OCI-LY3 (cell line): ENCODE measurements at regions not wholly inside any gene's neighbourhood (a gene's known extent, or its start where the extent isn't known, plus 50 kb on each side); places are given as distances from the start of the nearest gene placed in this dataset.

Experiments
- H2AFZ ChIP-seq: fragments of 200-600, 300-600 bp; shearing (Covaris generic); 2 replicates; pipeline ENCODE4 v1.6.0; 2014; ENCODE audit warnings: antibody characterized with exemption, low read depth, low read length
- H3K27ac ChIP-seq: fragments of 200-600, 300-600 bp; sonication (generic); 2 replicates; pipeline ENCODE4 v1.5.1; 2014; ENCODE audit warnings: mild to moderate bottlenecking, low read length, moderate library complexity, mixed read lengths
- H3K27me3 ChIP-seq: fragments of 200-600, 300-600 bp; sonication (generic); 2 replicates; pipeline ENCODE4 v1.6.1; 2014; ENCODE audit warnings: low read depth, low read length, mixed read lengths
- H3K36me3 ChIP-seq: fragments of 200-600, 300-600 bp; sonication (generic); replicated peaks from 2 replicates; pipeline ENCODE3; 2014; ENCODE audit warnings: low read depth, low read length, mixed read lengths
- H3K4me1 ChIP-seq: fragments of 300-600, 200-600 bp; sonication (generic); 2 replicates; pipeline ENCODE4 v1.6.1; 2014; ENCODE audit warnings: low read length, mixed read lengths
- H3K4me2 ChIP-seq: fragments of 200-600, 300-600 bp; sonication (generic); 2 replicates; pipeline ENCODE4 v1.6.1; 2014; ENCODE audit warnings: low read length, mixed read lengths
- H3K4me3 ChIP-seq: fragments of 300-600, 200-600 bp; sonication (generic); 2 replicates; pipeline ENCODE4 v1.5.1; 2014; ENCODE audit warnings: antibody characterized with exemption, mild to moderate bottlenecking, low read length, moderate library complexity
- H3K79me2 ChIP-seq: fragments of 300-600, 200-600 bp; shearing (Covaris generic); 2 replicates; pipeline ENCODE4 v1.6.1; 2014; ENCODE audit warnings: mild to moderate bottlenecking, low read length, mixed read lengths
- H3K9ac ChIP-seq: fragments of 300-600, 200-600 bp; shearing (Covaris generic); 2 replicates; pipeline ENCODE4 v1.6.0; 2014; ENCODE audit warnings: mild to moderate bottlenecking, low read length, moderate library complexity
- H3K9me3 ChIP-seq: fragments of 200-600, 300-600 bp; shearing (Covaris generic); 2 replicates; pipeline ENCODE4 v1.6.1; 2014; ENCODE audit warnings: low read length, mixed read lengths; ENCODE audit not compliant: insufficient read depth
- H4K20me1 ChIP-seq: fragments of 200-600, 300-600 bp; sonication (generic); 2 replicates; pipeline ENCODE4 v1.6.1; 2016; ENCODE audit warnings: low read length, mixed read lengths; ENCODE audit not compliant: insufficient read depth
- CTCF ChIP-seq: fragments of 200-600, 300-600 bp; sonication (generic); IDR thresholded peaks from 2 replicates; pipeline ENCODE4 v1.5.1; 2014; ENCODE audit warnings: antibody characterized with exemption, low read length, low read depth
- EZH2phosphoT487 ChIP-seq: fragments of 200-600 bp; shearing (Covaris generic); IDR thresholded peaks from 2 replicates; pipeline ENCODE4 v1.6.1; 2018; ENCODE audit warnings: antibody characterized with exemption, mixed run types, low read depth

- Histone ChIP-seq H3K4me1 (no peaks in the 10 kb centered on the region), H3K9me3 (peaks cover 5% of the 10 kb centered on the region; the same call in 1 of the 2 replicates), H3K4me2 (no peak overlapping the region), H3K79me2 (no peaks in the 10 kb centered on the region), H3K36me3 (no peaks in the 10 kb centered on the region), H2AFZ (no peak overlapping the region), H3K27ac (no peak overlapping the region), H3K4me3 (no peak overlapping the region), H3K9ac (no peak overlapping the region), H3K27me3 (no peaks in the 10 kb centered on the region), H4K20me1 (no peaks in the 10 kb centered on the region)
- TF ChIP-seq EZH2phosphoT487 (no peak), CTCF (no peak)
These were observed 1060.2 kb downstream of the TECRL start for GRCh38 chr4:63348735-63349673.

- Histone ChIP-seq H3K36me3 (no peaks in the 10 kb centered on the region), H3K4me1 (no peaks in the 10 kb centered on the region), H3K9ac (no peak overlapping the region), H2AFZ (no peak overlapping the region), H3K79me2 (no peaks in the 10 kb centered on the region), H4K20me1 (no peaks in the 10 kb centered on the region), H3K27ac (no peak overlapping the region), H3K27me3 (no peaks in the 10 kb centered on the region), H3K9me3 (no peaks in the 10 kb centered on the region), H3K4me2 (no peak overlapping the region), H3K4me3 (no peak overlapping the region)
- TF ChIP-seq EZH2phosphoT487 (no peak), CTCF (no peak)
These were observed 1084.1 kb downstream of the TECRL start for GRCh38 chr4:63325140-63325539.

- H3K4me3 ChIP-seq = no peak overlapping the region
- no peaks in the 10 kb centered on the region for H3K79me2 ChIP-seq
- H4K20me1 ChIP-seq = no peaks in the 10 kb centered on the region
- no peak for TF ChIP-seq CTCF
- TF ChIP-seq EZH2phosphoT487 = no peak
- H3K4me2 ChIP-seq = no peak overlapping the region
- H3K27me3 ChIP-seq = no peaks in the 10 kb centered on the region
- H3K4me1 ChIP-seq = no peaks in the 10 kb centered on the region
- H3K9me3 ChIP-seq = no peaks in the 10 kb centered on the region
- H3K9ac ChIP-seq = no peak overlapping the region
- H2AFZ ChIP-seq = no peak overlapping the region
- no peaks in the 10 kb centered on the region for H3K36me3 ChIP-seq
- no peak overlapping the region for H3K27ac ChIP-seq
These were observed 1092.6 kb downstream of the TECRL start for GRCh38 chr4:63316633-63317032.

GRCh38 chr4:63315651-63316050 is 1093.6 kb downstream of the TECRL start:
- Histone ChIP-seq H3K79me2 (no peaks in the 10 kb centered on the region), H3K36me3 (no peaks in the 10 kb centered on the region), H4K20me1 (no peaks in the 10 kb centered on the region), H3K4me1 (no peaks in the 10 kb centered on the region), H3K9me3 (no peaks in the 10 kb centered on the region), H3K4me2 (no peak overlapping the region), H3K27me3 (no peaks in the 10 kb centered on the region), H3K9ac (no peak overlapping the region), H3K27ac (no peak overlapping the region), H2AFZ (no peak overlapping the region), H3K4me3 (no peak overlapping the region)
- TF ChIP-seq EZH2phosphoT487 (no peak), CTCF (no peak)
